GM20431 (cell line): ENCODE measurements at regions not wholly inside any gene's neighbourhood (a gene's known extent, or its start where the extent isn't known, plus 50 kb on each side); places are given as distances from the start of the nearest gene placed in this dataset.

Source experiments
- in situ Hi-C: fragments of 300-500 bp; cut with MseI, MboI; formaldehyde crosslinking; loops from one replicate; pipeline ENCODE4 v1.15.0; 2020; ENCODE audit warnings: low sequenced_read_pairs; ENCODE audit not compliant: unreplicated experiment

DNA sequence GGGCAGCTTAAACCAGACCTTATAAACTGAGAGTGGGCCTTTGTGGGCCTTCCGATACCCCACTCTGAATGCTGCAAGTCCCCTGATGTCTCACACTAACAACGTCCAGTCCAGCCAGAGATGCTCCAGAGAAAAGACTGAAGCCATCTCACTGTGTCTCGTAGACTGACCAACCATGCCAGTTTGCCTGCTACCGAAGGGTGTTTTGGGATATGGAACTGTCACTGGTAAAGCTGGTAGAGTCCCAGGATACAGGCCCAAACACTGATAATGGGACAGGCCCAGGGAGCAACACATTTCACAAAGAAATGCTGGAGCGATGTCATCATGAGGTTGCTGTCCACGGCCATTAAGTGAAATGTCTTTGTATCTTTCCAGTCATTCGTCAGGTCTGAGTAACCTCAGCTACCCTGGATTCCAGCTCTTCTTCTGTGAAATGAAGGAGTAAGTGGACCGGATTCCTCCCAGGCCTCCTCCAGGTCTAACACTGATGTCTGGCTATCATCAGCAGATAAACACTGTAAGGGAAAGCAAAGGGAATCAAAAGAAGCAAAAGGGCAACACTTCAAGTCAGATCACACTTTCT, 81.6 kb downstream of the SLC5A7 start:
- in situ Hi-C loops, result no loop called here

- in situ Hi-C loops, result no loop called here
Observed at GRCh38 chr2:108069515-108070310, 83.4 kb downstream of the SLC5A7 start.

- in situ Hi-C loops, result no loop called here
Observed at GRCh38 chr2:108073415-108074072, 87.2 kb downstream of the SLC5A7 start.

GRCh38 chr2:108074150-108074549, 87.8 kb downstream of the SLC5A7 start:
- in situ Hi-C loops, result no loop called here

DNA sequence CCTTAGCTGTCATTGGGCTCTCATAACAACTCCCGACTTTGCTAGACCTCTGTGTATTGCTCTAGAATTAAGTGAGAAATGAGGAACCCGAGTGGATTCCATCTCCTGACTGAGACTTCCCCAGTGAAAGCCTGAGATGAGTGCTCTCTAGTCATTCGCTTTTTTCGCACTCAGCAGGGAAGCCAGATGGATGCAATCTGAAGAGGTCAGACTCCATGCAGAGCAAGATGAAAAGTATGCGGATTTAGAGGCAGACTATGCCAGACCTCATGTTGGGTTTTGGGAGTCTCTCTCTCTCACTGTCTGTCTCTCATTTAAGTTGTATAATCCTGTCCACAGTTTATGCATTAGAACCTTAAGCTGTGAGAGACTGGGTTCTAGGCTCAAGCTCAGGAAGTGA, 88.6 kb downstream of the SLC5A7 start:
- in situ Hi-C loops, result no loop called here

DNA sequence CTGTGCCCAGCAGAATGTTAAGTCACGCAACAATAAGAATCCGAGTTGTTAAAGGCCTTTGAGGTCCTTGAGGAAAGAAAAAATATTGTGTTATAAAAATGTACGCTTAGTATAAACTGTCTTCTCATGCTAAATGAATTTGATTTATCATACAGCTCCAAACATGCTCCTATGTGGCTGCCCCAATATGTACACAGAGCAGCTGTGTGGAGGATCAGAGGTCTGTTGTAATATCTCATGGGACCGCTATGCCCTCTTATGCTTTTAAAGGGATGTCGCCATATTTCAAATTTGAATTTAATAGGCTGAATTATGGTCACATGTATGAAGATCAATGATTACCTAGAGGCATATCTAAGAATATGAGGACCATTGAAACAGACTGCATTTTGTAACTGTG, 90.2 kb downstream of the SLC5A7 start:
- in situ Hi-C loops, result no loop called here

DNA sequence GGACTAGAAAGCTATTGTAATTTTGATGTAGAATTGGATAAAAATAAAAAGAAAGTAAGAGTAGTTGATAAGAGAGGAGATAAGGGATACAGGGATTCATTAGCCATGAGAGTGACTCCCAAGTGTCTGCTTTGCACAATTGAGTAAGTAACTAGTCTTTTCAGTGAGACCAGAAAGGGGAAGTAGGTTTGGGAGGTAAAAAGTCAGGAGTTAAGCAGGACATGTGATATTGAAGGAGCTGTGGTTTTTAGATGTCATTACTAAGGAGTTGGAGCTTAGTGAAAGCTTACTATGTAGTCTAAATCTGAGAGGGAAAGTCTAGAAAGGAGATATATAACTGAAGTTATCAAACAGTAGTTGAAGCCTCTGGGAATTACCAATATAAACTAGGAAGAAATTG, 93.4 kb downstream of the SLC5A7 start:
- in situ Hi-C loops, result no loop called here

DNA sequence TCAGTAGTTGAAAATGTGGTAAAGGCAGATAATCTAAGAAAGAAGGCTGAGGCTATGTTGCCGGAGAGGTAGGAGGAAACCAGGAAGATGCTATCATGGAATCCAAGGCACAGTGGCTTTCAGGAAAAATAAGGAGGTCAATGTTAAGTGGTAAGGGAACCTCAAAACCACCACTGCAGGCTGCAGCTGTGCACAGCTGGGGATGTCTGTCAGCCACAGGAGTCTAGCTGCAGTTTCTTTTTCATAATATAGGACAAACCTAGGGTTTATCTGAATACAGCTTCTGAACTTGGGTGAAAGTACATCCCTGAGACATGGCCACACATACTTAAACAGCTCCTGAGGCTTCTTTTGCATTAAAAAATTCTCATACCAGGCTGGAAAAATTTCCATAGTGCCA, 93.9 kb downstream of the SLC5A7 start:
- in situ Hi-C loops, result no loop called here

GRCh38 chr2:108082978-108083377, 96.7 kb downstream of the SLC5A7 start:
- in situ Hi-C loops, result no loop called here

GRCh38 chr2:108084311-108084710, 98.0 kb downstream of the SLC5A7 start:
- in situ Hi-C loops, result no loop called here

DNA sequence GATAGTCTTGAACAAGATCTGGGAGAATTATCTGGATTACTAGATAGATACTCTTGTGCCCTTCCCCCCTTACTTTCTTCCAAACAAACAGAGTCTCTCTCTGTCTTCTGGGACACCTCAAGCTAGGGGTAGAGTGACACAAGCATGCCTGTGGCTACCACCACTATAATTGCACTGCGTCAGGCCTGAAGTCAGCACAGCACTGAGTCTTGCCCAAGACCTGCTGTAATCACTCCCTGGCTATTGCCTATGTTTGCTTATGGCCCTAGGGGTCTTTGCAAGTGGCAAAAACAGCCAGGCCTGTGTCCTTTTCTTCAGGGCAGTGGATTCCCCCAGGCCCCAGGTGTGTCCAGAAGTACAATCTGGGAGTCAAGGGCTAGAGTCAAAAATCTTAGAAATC, 106.6 kb downstream of the SLC5A7 start:
- in situ Hi-C loops, result no loop called here

DNA sequence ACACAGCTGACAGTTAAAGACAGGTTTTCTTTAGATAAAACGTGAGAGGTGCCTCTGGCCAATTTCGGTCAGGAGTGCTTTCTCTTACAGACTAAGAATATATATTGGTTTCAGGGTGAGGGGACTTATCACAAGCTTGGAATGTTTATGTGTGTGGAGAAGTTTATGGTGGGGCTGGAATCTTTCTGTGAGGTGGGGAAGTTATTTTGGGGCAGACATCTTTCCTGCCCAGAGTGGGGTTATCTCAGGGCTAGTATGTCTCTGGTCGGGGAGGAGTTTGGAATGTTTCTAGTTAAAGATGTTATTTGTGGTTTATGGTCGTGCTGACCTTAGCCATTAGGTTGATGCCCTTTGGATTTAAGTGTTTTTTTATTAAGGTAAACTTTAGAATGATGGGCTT, 115.2 kb downstream of the SLC5A7 start:
- in situ Hi-C loops, result no loop called here

DNA sequence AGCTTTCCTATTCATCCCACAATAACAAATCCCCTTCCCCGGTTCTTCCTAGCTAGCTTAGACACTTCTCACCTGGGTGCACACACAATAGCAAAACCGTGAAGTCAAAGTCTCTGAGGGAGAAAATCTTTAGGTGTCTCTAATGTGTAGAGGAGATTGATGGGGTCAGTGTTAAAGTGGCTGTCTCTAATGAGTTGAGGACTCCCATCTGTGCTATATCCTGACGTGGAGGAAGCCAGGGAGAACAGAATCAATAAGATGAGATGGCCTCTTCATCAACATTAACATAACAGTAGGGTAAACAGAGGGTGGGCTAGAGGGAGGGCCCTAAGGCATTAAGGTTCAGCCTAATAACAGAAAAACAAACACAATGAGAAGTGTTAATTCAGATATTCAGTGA, 120.4 kb downstream of the SLC5A7 start:
- in situ Hi-C loops, result no loop called here

DNA sequence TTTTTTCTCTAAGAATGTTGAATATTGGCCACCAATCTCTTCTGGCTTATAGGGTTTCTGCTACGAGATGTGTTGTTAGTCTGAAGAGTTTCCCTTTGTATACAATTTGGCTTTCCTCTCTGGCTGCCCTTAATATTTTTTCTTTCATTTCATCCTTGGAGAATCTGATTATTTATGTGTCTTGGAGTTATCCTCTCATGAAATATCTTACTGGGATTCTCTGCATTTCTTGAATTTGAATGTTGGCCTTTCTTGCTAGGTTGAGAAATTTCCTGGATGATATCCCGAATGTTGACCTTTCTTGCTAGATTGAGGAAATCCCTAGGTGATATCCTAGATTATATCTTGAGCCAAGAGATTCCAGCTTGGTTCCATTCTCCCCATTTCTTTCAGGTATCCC, 125.6 kb downstream of the SLC5A7 start:
- in situ Hi-C loops, result no loop called here

DNA sequence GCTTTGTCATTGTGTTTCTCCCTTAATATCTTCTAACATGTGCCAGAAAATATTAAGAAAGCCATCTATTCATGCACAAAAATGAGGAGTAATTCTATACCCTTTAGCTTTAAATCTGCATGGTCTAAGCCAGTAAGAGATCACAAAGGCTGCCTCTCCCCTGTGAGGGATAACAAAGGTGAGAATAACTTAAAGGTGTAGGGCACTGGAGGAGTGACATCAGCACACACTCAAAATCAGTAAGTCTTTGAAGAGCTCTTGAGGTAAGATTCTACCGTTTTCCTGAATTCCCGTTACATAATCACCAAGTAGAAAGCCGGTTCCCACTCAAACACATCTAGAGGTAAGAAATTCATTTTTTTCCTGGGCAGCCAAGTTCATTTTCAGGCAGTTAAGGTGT, 123.9 kb upstream of the SULT1C3 start:
- in situ Hi-C loops, result no loop called here

- in situ Hi-C loops, result no loop called here
Observed at GRCh38 chr2:108118996-108119395, 120.8 kb upstream of the SULT1C3 start.

DNA sequence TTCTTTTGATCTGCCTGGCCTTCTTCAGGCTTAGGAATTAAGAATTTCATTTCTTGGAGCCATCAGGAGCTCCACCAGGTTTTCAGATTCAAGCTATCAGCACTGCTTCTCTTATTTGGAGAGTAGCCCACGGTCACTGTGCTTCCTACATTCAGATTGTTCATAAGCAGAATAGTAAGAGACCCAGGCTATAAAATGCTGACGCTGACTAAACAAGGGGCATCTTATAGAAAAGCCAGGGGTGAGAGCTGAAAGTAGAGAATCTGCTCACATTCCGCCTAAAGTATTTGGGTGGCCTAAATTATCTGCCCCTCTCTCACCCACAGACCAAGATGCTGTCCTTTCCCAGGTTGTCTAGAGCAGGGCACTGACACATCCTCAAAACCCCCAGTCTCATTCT, 120.3 kb upstream of the SULT1C3 start:
- in situ Hi-C loops, result no loop called here

GRCh38 chr2:108124736-108125495, 114.9 kb upstream of the SULT1C3 start:
- in situ Hi-C loops, result no loop called here

DNA sequence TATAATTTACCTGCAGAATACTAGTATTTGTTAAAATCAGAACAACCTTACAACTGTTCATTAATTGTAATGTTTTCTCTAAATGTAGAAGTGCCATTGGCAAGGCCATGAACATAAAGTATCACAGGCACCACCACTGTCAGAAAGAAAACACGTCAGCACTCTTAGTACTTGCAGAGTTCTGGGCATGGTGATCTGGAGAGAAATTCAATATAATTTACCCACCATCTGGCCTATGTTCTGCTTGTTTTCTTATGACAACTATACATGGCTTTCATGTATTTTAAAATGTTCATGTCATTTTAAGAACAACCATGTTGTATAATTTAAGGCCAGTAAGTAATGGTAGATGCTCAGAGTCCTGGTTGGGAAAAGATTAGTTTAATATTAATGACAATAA, 114.2 kb upstream of the SULT1C3 start:
- in situ Hi-C loops, result no loop called here

DNA sequence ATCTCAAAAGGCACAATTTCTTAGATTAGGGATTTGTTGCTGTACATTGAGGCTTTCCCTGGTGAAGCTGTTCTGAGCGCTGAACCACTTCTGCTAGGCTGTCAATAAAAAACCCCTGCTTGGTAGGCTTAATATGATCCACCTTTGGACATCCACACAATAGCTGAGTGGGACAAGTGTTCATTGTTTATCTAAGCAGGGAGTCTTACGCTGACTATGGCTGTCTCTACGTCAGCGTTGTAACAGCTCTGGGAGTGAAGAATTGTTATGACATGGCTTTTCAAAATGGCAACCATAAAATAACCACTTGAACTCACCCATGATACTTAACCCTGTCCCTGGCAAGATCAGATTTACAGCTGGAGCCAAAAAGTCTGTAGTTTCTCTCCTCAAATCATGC, 111.5 kb upstream of the SULT1C3 start:
- in situ Hi-C loops, result no loop called here

GRCh38 chr2:108129636-108130035, 110.1 kb upstream of the SULT1C3 start:
- in situ Hi-C loops, result no loop called here
